ENCODE measurements at regions not wholly inside any gene's neighbourhood (a gene's known extent, or its start where the extent isn't known, plus 50 kb on each side); places are given as distances from the start of the nearest gene placed in this dataset.

DNA sequence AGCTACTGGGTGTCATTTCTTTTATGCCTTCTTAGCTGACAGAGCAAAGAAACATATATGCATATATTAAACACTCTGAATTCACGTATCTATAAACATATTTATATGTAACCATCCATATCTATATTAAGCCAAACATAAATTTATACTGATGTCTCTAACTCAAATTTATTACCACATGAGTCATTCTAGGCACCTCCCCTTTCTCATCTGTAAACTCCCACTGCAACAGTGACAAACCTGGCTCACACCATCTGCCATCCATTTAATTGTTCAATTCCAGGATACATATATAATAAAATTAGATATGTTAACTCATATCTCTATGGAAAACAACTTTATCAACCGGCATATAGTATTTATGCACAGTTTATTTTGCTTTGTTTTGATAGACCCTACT lies 722.3 kb downstream of the SORCS1 start:
- DNase-seq (ENCODE audit: low read depth): no peak
- TF ChIP-seq, protein P1, sequence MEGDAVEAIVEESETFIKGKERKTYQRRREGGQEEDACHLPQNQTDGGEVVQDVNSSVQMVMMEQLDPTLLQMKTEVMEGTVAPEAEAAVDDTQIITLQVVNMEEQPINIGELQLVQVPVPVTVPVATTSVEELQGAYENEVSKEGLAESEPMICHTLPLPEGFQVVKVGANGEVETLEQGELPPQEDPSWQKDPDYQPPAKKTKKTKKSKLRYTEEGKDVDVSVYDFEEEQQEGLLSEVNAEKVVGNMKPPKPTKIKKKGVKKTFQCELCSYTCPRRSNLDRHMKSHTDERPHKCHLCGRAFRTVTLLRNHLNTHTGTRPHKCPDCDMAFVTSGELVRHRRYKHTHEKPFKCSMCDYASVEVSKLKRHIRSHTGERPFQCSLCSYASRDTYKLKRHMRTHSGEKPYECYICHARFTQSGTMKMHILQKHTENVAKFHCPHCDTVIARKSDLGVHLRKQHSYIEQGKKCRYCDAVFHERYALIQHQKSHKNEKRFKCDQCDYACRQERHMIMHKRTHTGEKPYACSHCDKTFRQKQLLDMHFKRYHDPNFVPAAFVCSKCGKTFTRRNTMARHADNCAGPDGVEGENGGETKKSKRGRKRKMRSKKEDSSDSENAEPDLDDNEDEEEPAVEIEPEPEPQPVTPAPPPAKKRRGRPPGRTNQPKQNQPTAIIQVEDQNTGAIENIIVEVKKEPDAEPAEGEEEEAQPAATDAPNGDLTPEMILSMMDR (IDR thresholded peaks at IDR 0.05; ENCODE audit: control insufficient read depth, extremely low read depth, insufficient read depth): no peak
- no peak overlapping the region for H3K4me3 ChIP-seq (ENCODE audit: low read depth, low read length)

DNA sequence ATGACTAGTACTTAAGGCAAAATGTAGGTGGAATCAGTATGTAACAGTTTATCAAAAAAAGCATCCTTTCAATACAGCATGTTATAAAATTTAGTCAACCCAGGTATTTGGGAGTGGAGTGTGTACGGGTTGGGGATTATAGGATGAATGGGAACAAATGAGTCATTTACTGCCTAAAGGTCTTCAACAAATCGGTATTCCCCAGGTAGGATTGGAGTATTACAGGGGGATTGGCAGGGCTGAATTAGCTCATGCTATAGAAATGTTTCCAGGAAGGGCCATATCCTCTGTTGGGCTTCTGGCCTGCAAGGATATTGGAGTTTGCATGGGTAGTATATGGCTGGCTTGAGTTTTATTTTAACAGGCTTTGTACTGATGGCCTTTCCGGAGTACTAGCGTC lies 723.7 kb downstream of the SORCS1 start:
- TF ChIP-seq, protein P1 (IDR thresholded peaks at IDR 0.05; ENCODE audit: control insufficient read depth, extremely low read depth, insufficient read depth): no peak
- no peak overlapping the region for H3K4me3 ChIP-seq (ENCODE audit: low read depth, low read length)
- no peak for DNase-seq (ENCODE audit: low read depth)

DNA sequence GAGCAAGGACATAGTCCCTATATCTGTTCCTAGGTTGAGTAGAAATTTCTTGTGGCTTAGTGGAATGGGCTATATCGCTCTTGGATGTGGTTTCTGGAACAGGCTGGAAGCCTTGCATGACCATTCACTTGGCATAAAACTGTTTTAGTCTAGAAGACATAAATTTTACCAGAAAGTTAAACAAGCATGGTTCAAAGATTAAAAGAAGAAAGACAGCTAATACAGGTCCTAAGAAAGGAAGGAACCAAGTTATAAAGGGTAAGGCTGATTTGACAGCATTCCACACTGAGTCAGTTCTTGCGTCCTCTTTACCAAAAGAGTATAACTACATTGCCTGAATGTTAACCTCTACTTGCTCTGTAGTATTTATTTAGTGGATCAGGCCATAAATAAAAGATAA lies 724.2 kb downstream of the SORCS1 start:
- no peak for DNase-seq (ENCODE audit: low read depth)
- TF ChIP-seq, protein P1 (IDR thresholded peaks at IDR 0.05; ENCODE audit: control insufficient read depth, extremely low read depth, insufficient read depth): no peak
- no peak overlapping the region for H3K4me3 ChIP-seq (ENCODE audit: low read depth, low read length)

DNA sequence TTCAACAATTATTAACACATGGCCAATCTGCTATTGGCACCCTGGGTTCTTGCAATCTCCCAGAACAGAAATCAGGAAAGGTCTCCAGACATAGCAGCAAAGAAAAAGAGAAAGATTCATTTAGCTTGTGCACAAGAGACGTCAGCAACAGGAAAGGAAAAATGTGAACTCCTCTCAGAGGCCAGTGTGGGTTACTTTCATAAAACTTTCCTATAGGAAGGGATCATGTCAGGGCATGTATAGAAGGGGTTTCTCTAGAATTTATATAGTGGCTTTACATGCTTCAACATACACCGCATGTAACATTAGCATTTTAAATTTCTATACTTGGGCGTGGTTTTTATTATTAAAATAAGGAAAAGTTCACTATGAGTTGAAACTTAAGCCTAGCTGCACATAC lies 725.1 kb downstream of the SORCS1 start:
- H3K4me3 ChIP-seq (ENCODE audit: low read depth, low read length): no peak overlapping the region
- no peak for DNase-seq (ENCODE audit: low read depth)
- TF ChIP-seq, protein P1 (IDR thresholded peaks at IDR 0.05; ENCODE audit: control insufficient read depth, extremely low read depth, insufficient read depth): no peak

DNA sequence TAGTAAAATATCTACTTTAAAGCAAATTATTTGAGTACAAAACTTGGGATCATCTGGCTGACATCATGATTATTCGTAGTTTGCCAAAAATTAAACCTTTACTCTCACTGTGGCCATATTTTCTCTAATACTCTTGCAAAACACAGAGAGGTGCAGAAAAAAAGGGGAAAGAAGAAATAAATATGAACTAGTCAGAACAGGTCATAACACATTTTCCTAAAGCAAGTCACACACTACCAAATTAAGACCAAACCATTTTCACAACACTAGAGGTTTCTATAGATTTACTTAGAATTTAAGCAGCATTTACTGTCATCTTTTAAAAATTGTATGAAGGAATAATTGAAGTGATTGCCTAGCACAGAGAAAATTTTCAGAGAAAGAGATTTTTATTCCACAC lies 726.1 kb downstream of the SORCS1 start:
- no peak overlapping the region for H3K4me3 ChIP-seq (ENCODE audit: low read depth, low read length)
- no peak for DNase-seq (ENCODE audit: low read depth)
- TF ChIP-seq, protein P1 (IDR thresholded peaks at IDR 0.05; ENCODE audit: control insufficient read depth, extremely low read depth, insufficient read depth): no peak

DNA sequence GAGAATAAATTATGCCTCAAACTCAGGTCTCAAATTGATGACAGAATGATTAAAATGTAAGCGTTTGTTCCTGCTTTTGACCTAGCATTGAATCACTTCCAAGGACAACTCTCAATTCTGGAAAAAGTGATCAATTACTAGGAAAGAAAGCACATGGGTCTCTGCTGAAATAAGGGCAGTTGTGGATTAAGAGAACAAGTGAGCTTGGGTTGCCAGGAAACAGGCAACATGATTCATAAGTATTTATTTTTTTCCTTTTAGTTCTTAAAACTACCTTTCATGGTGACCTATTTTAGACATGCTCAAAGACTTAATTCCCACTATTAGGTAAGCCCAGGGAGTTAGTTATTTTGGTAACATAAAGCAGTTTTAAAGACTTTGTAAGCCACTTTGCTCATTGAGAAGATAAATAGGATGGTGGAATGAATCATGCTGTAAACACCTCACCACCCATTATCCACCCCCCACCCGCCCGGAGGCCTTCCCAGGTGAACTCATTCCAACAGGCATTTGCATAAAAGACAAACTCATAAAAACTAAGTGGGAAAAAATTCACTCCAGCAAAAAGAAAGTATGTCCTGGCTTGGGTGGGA lies 728.3 kb downstream of the SORCS1 start:
- no peak for DNase-seq (ENCODE audit: low read depth)
- no peak overlapping the region for H3K4me3 ChIP-seq (ENCODE audit: low read depth, low read length)
- TF ChIP-seq, protein P1 (IDR thresholded peaks at IDR 0.05; ENCODE audit: control insufficient read depth, extremely low read depth, insufficient read depth): no peak

DNA sequence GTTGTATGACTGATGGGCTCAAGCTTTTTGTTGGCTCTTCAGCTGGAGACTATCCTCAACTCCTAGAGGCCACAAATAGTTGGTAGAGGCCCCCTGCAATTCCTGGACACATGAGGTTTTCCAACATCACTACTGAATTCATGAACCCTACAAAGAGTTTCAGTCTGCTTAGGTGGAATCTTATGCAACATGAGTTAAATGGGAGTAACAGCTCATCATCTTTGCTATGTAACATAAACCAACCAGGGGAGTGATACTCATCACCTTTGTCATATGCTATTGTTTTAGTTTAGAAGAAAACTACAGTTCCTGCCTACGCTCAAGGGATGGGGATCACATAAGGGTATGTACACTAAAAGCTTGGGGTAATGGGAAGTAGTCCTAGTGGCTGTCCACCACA lies 729.4 kb downstream of the SORCS1 start:
- DNase-seq (ENCODE audit: low read depth): no peak
- TF ChIP-seq, protein P1 (IDR thresholded peaks at IDR 0.05; ENCODE audit: control insufficient read depth, extremely low read depth, insufficient read depth): no peak
- H3K4me3 ChIP-seq (ENCODE audit: low read depth, low read length): no peak overlapping the region

Measured in LNCaP clone FGC (cell line).